PC-3 (cell line): ENCODE measurements at regions not wholly inside any gene's neighbourhood (a gene's known extent, or its start where the extent isn't known, plus 50 kb on each side); places are given as distances from the start of the nearest gene placed in this dataset.

Experiments used
- EZH2 ChIP-seq: fragments of 300-600 bp; sonication (generic); IDR thresholded peaks from one replicate; pipeline ENCODE4 v1.6.1; 2017; ENCODE audit warnings: antibody characterized with exemption, mild to moderate bottlenecking, low read length; ENCODE audit not compliant: unreplicated experiment
- TF ChIP-seq, protein P1 (sequence below): fragments of 300-600 bp; sonication (generic); conservative IDR thresholded peaks from 2 replicates; pipeline ENCODE4 v1.5.1; 2017; ENCODE audit warnings: antibody characterized with exemption, low read depth, mild to moderate bottlenecking, low read length

DNA sequence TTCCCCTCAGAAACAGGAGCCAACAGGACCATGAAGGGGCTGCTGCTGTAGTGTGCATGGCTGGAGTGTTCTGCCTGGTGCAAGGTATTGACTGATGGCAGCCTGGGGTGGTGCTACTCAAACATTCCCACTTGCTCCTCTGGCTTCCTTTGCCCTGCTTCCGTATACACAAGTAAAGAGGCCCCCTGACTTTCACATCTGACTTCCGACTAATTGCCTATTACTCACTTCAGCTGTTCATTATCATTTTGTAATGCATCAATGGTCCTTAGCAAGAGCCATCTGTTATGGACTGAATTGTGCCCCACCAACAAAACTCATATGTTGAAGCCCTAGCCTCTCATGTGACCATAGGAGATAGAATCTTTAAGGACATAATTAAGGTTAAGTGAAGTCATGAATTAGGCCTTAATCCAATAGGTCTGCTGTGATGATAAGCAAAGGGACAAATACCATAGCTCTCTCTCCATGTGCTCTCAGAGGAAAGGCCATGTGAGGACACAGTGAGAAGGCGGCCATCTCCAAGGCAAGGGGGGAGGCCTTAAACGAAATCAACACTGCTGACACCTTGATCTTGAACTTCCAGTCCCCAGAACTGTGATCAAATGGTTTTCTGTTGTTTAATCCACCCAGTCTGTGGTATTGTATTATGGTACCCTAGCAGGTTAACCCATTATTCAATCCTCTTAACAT lies 122.5 kb upstream of the CLNK start:
- TF ChIP-seq, protein P1, sequence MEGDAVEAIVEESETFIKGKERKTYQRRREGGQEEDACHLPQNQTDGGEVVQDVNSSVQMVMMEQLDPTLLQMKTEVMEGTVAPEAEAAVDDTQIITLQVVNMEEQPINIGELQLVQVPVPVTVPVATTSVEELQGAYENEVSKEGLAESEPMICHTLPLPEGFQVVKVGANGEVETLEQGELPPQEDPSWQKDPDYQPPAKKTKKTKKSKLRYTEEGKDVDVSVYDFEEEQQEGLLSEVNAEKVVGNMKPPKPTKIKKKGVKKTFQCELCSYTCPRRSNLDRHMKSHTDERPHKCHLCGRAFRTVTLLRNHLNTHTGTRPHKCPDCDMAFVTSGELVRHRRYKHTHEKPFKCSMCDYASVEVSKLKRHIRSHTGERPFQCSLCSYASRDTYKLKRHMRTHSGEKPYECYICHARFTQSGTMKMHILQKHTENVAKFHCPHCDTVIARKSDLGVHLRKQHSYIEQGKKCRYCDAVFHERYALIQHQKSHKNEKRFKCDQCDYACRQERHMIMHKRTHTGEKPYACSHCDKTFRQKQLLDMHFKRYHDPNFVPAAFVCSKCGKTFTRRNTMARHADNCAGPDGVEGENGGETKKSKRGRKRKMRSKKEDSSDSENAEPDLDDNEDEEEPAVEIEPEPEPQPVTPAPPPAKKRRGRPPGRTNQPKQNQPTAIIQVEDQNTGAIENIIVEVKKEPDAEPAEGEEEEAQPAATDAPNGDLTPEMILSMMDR = no peak
- TF ChIP-seq EZH2 = no peak
